GM12873 (cell line): ENCODE measurements at regions not wholly inside any gene's neighbourhood (a gene's known extent, or its start where the extent isn't known, plus 50 kb on each side); places are given as distances from the start of the nearest gene placed in this dataset.

ENCODE experiments used
- CTCF ChIP-seq: IDR thresholded peaks from 2 replicates; pipeline ENCODE4 v1.5.1; 2012; ENCODE audit warnings: low read depth, mild to moderate bottlenecking, moderate library complexity, low read length, control low read depth; ENCODE audit not compliant: insufficient read depth; ENCODE audit errors: missing control alignments

- TF ChIP-seq CTCF: no peak
Measured at GRCh38 chr17:79365836-79366770, 244.7 kb downstream of the RBFOX3 start.

- no peak for TF ChIP-seq CTCF
Measured at GRCh38 chr17:79365351-79365750, 245.5 kb downstream of the RBFOX3 start.

- TF ChIP-seq CTCF: no peak
Measured at GRCh38 chr17:79364315-79365094, 246.3 kb downstream of the RBFOX3 start.

GRCh38 chr17:79363552-79364275 is 247.1 kb downstream of the RBFOX3 start:
- TF ChIP-seq CTCF: no peak

- no peak for TF ChIP-seq CTCF
Measured at GRCh38 chr17:79362772-79363305, 248.0 kb downstream of the RBFOX3 start.

- no peak for TF ChIP-seq CTCF
Measured at GRCh38 chr17:79361873-79362771, 248.7 kb downstream of the RBFOX3 start.
